ENCODE measurements at regions not wholly inside any gene's neighbourhood (a gene's known extent, or its start where the extent isn't known, plus 50 kb on each side); places are given as distances from the start of the nearest gene placed in this dataset.

- H4K91ac ChIP-seq (ENCODE audit: insufficient read depth, low read depth, low read length), result no peak overlapping the region
- no peaks in the 10 kb centered on the region for H3K9me1 ChIP-seq (ENCODE audit: insufficient read depth, low read length)
- H3K36me3 ChIP-seq (ENCODE audit: control insufficient read depth, insufficient read depth, low read length), result no peaks in the 10 kb centered on the region
- no peak overlapping the region for H3K23ac ChIP-seq (ENCODE audit: low read depth, low read length)
- H2BK20ac ChIP-seq (ENCODE audit: low read depth, low read length), result no peak overlapping the region
- no peak overlapping the region for H3K9ac ChIP-seq (ENCODE audit: low read depth, low read length)
- no peaks in the 10 kb centered on the region for H3K79me1 ChIP-seq (ENCODE audit: low read depth in 1 of 2, low read length in 2 of 2)
- ATAC-seq (ENCODE audit: low read depth) (no peak), DNase-seq (no peak)
- H4K20me1 ChIP-seq (ENCODE audit: insufficient read depth, low read length), result no peaks in the 10 kb centered on the region
- H3K27ac ChIP-seq (ENCODE audit: insufficient read depth, low read length), result no peak overlapping the region
- peaks cover 20% of the 10 kb centered on the region for H3K27me3 ChIP-seq (ENCODE audit: control insufficient read depth, insufficient read depth, low read length)
- no peak overlapping the region for H2AFZ ChIP-seq (replicated peaks; ENCODE audit: low read length, poor library complexity)
- WGBS, 2 experiments (ENCODE audit: extremely low coverage in 2 of 2, insufficient read length in 1 of 2), result 40% methylated on average over 1 of the region's 4 CpGs; no CpG with 5 or more reads in 1 of the 2 experiments
- ChIA-PET POLR2A (ENCODE audit: unreplicated experiment) (no interaction called here), CTCF (no interaction called here)
- in situ Hi-C loops (cut with MboI; ENCODE audit: low sequenced_read_pairs) (no loop called here), intact Hi-C loops (cut with micrococcal nuclease) (no loop called here), dilution Hi-C loops (cut with HindIII; ENCODE audit: low sequenced_read_pairs, unreplicated experiment) (no loop called here)
- TF ChIP-seq FOS (IDR thresholded peaks at IDR 0.05; ENCODE audit: low read depth, low read length) (no peak), CHD1 (IDR thresholded peaks at IDR 0.05; ENCODE audit: low read depth, low read length) (no peak), USF2 (IDR thresholded peaks at IDR 0.05; ENCODE audit: low read depth, low read length) (no peak), BHLHE40 (IDR thresholded peaks at IDR 0.05; ENCODE audit: low read depth, low read length) (no peak), RCOR1 (IDR thresholded peaks at IDR 0.05; ENCODE audit: insufficient replicate concordance, low read length) (no peak), CEBPB (IDR thresholded peaks at IDR 0.05; ENCODE audit: low read depth, low read length) (no peak), MAZ (IDR thresholded peaks at IDR 0.05; ENCODE audit: borderline replicate concordance, low read depth, low read length) (no peak), NFE2L2 (IDR thresholded peaks at IDR 0.05; ENCODE audit: low read depth, low read length) (no peak), RFX5 (IDR thresholded peaks at IDR 0.05; ENCODE audit: low read depth, low read length) (no peak), CTCF (conservative IDR thresholded peaks at IDR 0.05; ENCODE audit: low read depth, low read length) (no peak), MXI1 (IDR thresholded peaks at IDR 0.05; ENCODE audit: borderline replicate concordance, low read depth, low read length) (no peak), ELK1 (IDR thresholded peaks at IDR 0.05; ENCODE audit: borderline replicate concordance, low read depth, low read length) (no peak), RAD21 (IDR thresholded peaks at IDR 0.05; ENCODE audit: low read length) (no peak), SMC3 (IDR thresholded peaks at IDR 0.05; ENCODE audit: low read depth, low read length) (no peak), POLR2A (IDR thresholded peaks at IDR 0.05; ENCODE audit: low read depth, low read length) (no peak), MAFK (IDR thresholded peaks at IDR 0.05; ENCODE audit: low read depth, low read length) (no peak)
- no peak overlapping the region for H2BK5ac ChIP-seq (ENCODE audit: low read depth, low read length, poor library complexity, severe bottlenecking)
- no peak overlapping the region for H2BK120ac ChIP-seq (ENCODE audit: low read depth, low read length)
- no peaks in the 10 kb centered on the region for H3K4me1 ChIP-seq (ENCODE audit: control insufficient read depth, insufficient read depth, low read length)
- H2BK15ac ChIP-seq (ENCODE audit: low read depth, low read length), result no peak overlapping the region
- H2AK9ac ChIP-seq (replicated peaks; ENCODE audit: low read depth, low read length, poor library complexity), result no peak overlapping the region
- H3K9me3 ChIP-seq (ENCODE audit: control insufficient read depth, insufficient read depth, low read length), result peaks cover 6% of the 10 kb centered on the region
- H3K4me3 ChIP-seq (ENCODE audit: insufficient read depth, low read depth, low read length), result no peak overlapping the region
- H3K18ac ChIP-seq (ENCODE audit: low read depth, low read length), result no peak overlapping the region
- H3K4me2 ChIP-seq (ENCODE audit: low read depth, low read length), result no peak overlapping the region
- no peak overlapping the region for H3K56ac ChIP-seq (ENCODE audit: extremely low read depth, insufficient read depth, low read length)
- H3K4ac ChIP-seq (ENCODE audit: low read depth, low read length), result no peak overlapping the region
- H3K14ac ChIP-seq (replicated peaks; ENCODE audit: low read depth, low read length), result no peak overlapping the region
- no TSS peak for BruUV-seq (replicated peaks)
- no peak overlapping the region for H2AK5ac ChIP-seq (ENCODE audit: low read depth, low read length)
- H4K8ac ChIP-seq (ENCODE audit: low read depth in 2 of 2, low read length in 2 of 2), result no peak overlapping the region
- no peak overlapping the region for H4K5ac ChIP-seq (ENCODE audit: low read depth, low read length)
These were observed 98.5 kb upstream of the GPC1 start for GRCh38 chr2:240336820-240337427.

Data from IMR-90 (cell line).